ENCODE measurements at regions not wholly inside any gene's neighbourhood (a gene's known extent, or its start where the extent isn't known, plus 50 kb on each side); places are given as distances from the start of the nearest gene placed in this dataset.

GRCh38 chr16:58937661-58938060, 203.5 kb upstream of the GOT2 start:
- Mint-ChIP-seq H3K9me3 (peaks cover 5% of the 10 kb centered on the region), H3K36me3 (ENCODE audit: low read depth) (peaks cover 3% of the 10 kb centered on the region; the same call in 1 of the 3 replicates), H3K27ac (no peak overlapping the region), H3K27me3 (ENCODE audit: insufficient read depth, low read depth, poor library complexity) (no peaks in the 10 kb centered on the region), H3K4me1 (peaks cover 18% of the 10 kb centered on the region), H3K4me3 (no peak overlapping the region)
- Histone ChIP-seq H4K20me1 (replicated peaks; ENCODE audit: insufficient read depth) (no peaks in the 10 kb centered on the region), H3K9me2 (ENCODE audit: insufficient read depth) (no peaks in the 10 kb centered on the region), H3K79me2 (replicated peaks; ENCODE audit: insufficient read depth) (no peaks in the 10 kb centered on the region), H3K27me3 (ENCODE audit: insufficient read depth) (no peaks in the 10 kb centered on the region), H3K4me2 (no peak overlapping the region), H3K27ac (ENCODE audit: low read depth) (no peak overlapping the region), H3K4me1 (ENCODE audit: insufficient read depth) (peaks cover 7% of the 10 kb centered on the region; the same call in 1 of the 2 replicates), H3K4me3 (no peak overlapping the region), H3F3A (replicated peaks; ENCODE audit: low read depth) (no peaks in the 10 kb centered on the region), H3K36me3 (ENCODE audit: insufficient read depth) (no peaks in the 10 kb centered on the region), H2AFZ (0 out of 2 replicates have a peak overlapping the region, but pooled peaks have one; percentile 77)
- TF ChIP-seq STAT1 (IDR thresholded peaks at IDR 0.05; ENCODE audit: unreplicated experiment) (no peak), POLR2AphosphoS5 (IDR thresholded peaks at IDR 0.05; ENCODE audit: low read depth) (no peak), ZNF331 (CRISPR knock-in tag; IDR thresholded peaks at IDR 0.05; ENCODE audit: low read depth) (no peak), EZH2phosphoT487 (IDR thresholded peaks at IDR 0.05; ENCODE audit: unreplicated experiment) (no peak), JUNB (IDR thresholded peaks at IDR 0.05; ENCODE audit: unreplicated experiment) (no peak), CREB1 (CRISPR knock-in tag; IDR thresholded peaks at IDR 0.05; ENCODE audit: low read depth) (no peak), CTCF (conservative IDR thresholded peaks at IDR 0.05; ENCODE audit: low read depth in 2 of 2) (no peak), ZNF462 (CRISPR knock-in tag; IDR thresholded peaks at IDR 0.05) (no peak), NANOG (IDR thresholded peaks at IDR 0.05; ENCODE audit: borderline replicate concordance) (no peak), ZNF114 (CRISPR knock-in tag; IDR thresholded peaks at IDR 0.05) (no peak), ETS1 (IDR thresholded peaks at IDR 0.05) (no peak)
- ATAC-seq = no peak
- no peak for DNase-seq (ENCODE audit: low spot score)
